Stimulated activated memory B cell treated with anti-CD40 and anti-IgM and Interleukin-4, amounts not matched to agents 10 μg/mL and 1 μg/mL and 100 μg/mL, for 72 hours (primary cell): ENCODE measurements at regions not wholly inside any gene's neighbourhood (a gene's known extent, or its start where the extent isn't known, plus 50 kb on each side); places are given as distances from the start of the nearest gene placed in this dataset.
"Not testable (repeated sequence)": the region's sequence is repeated elsewhere in the genome, so short reads cannot be mapped to it uniquely, and the experiment has no call there.

ENCODE experiments used
- ATAC-seq: fragments of 150-1000 bp; cut with Tn5 transposase; 2 replicates; pipeline ENCODE4 v1.10.0; 2021
- H3K27ac Mint-ChIP-seq: one replicate; pipeline ENCODE4 v1.8.0; 2022; ENCODE audit warnings: mild to moderate bottlenecking, mixed read lengths
- H3K27me3 Mint-ChIP-seq: one replicate; pipeline ENCODE4 v1.8.0; 2022; ENCODE audit warnings: mixed read lengths
- H3K36me3 Mint-ChIP-seq: one replicate; pipeline ENCODE4 v1.8.0; 2022; ENCODE audit warnings: mixed read lengths
- H3K4me1 Mint-ChIP-seq: one replicate; pipeline ENCODE4 v1.8.0; 2022; ENCODE audit warnings: mixed read lengths
- H3K4me3 Mint-ChIP-seq: one replicate; pipeline ENCODE4 v1.8.0; 2022; ENCODE audit warnings: mild to moderate bottlenecking, moderate library complexity, mixed read lengths
- H3K9me3 Mint-ChIP-seq: one replicate; pipeline ENCODE4 v1.8.0; 2022; ENCODE audit warnings: mixed read lengths

DNA sequence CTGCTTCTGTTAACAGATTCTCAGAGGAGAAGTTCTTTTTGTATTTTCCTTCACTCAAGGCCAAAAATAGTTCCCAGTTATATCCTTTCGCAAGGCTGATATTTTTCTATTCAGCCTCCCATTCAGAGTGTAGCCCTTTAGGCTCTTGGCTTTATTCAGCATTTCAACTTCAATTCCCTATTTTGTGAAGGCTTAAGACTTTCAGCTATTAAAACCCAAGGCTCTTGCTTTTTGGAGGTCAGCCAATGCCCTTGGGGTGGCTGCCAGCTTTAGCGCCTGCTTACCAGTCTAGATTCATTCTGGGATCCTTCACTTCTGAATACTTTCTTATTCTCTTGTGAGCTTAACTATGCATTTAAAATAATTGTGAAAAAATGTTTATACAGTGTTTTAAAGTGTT is 57.3 kb upstream of the ADGRA3 start:
- no peaks in the 10 kb centered on the region for H3K27me3 Mint-ChIP-seq
- no peak for ATAC-seq

DNA sequence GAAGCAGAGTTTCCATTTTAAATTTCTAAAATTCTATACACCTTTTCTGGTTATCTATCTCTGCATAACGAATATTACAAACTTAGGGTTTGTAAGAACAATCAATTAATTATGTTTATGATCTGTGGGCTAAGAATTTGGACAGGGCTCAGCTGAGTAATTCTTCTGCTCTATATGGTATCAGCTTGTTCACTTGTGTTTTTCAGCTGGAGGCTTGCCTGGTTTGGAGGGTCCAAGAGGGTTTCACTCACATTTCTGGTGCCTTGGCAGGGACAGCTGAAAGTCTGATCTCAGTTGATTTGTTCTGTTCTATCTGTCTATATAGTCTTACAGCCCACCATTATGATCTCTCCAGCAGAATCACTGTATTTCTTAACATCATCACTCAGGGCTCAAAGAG is 57.8 kb upstream of the ADGRA3 start:
- Mint-ChIP-seq H3K9me3 (peaks cover 11% of the 10 kb centered on the region), H3K4me1 (no peaks in the 10 kb centered on the region), H3K27ac (no peak overlapping the region), H3K4me3 (no peak overlapping the region), H3K27me3 (no peaks in the 10 kb centered on the region), H3K36me3 (no peaks in the 10 kb centered on the region)
- ATAC-seq = no peak

More for the DNA sequence above, 57.3 kb upstream of the ADGRA3 start:
- Mint-ChIP-seq H3K4me3 (no peak overlapping the region), H3K9me3 (peaks cover 9% of the 10 kb centered on the region), H3K4me1 (no peaks in the 10 kb centered on the region), H3K36me3 (no peaks in the 10 kb centered on the region), H3K27ac (no peak overlapping the region)

DNA sequence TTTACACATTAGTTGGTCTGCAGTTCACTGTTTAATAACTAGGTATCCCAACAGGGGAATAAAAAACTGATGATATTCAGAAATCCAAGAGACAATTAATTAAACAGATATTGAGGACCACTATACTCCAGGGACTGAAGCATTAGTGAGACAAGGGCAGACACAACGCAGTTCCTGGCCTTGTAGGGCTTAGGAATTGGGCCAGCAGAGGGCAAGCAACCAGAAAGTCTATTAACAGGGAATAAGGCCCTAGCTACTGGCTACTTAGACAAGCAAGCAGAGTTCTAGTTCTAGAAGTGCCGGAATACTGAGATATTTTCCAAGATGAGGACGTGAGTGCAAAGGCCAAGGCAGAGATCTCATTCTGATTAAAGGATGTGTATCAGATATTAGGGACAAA is 58.6 kb upstream of the ADGRA3 start:
- no peak overlapping the region for H3K4me3 Mint-ChIP-seq
- H3K4me1 Mint-ChIP-seq = no peaks in the 10 kb centered on the region
- H3K27ac Mint-ChIP-seq = no peak overlapping the region
- no peaks in the 10 kb centered on the region for H3K36me3 Mint-ChIP-seq
- no peaks in the 10 kb centered on the region for H3K27me3 Mint-ChIP-seq
- H3K9me3 Mint-ChIP-seq = peaks cover 11% of the 10 kb centered on the region
- ATAC-seq = no peak

DNA sequence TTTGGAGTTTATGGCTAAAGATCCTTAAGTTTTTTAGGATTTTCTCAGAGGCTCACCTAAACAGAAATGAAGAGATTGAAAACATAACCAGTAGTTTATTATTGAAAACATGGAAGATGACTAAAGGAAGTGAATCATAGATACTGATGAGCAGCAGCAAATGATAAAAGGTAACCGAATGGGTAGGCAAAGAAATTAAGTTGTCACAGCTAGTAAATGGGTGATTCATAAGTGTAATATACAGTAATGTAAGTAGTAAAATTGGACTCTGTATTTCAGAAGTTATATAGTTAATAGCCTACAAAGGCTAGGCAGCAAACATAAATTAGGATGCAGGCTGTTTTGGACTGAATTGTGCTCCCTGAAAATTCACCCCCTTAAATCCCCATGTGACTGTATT is 59.0 kb upstream of the ADGRA3 start:
- ATAC-seq = no peak
- H3K27ac Mint-ChIP-seq = no peak overlapping the region
- H3K9me3 Mint-ChIP-seq = peaks cover 9% of the 10 kb centered on the region
- H3K4me1 Mint-ChIP-seq = no peaks in the 10 kb centered on the region
- H3K27me3 Mint-ChIP-seq = no peaks in the 10 kb centered on the region
- H3K36me3 Mint-ChIP-seq = no peaks in the 10 kb centered on the region
- no peak overlapping the region for H3K4me3 Mint-ChIP-seq

DNA sequence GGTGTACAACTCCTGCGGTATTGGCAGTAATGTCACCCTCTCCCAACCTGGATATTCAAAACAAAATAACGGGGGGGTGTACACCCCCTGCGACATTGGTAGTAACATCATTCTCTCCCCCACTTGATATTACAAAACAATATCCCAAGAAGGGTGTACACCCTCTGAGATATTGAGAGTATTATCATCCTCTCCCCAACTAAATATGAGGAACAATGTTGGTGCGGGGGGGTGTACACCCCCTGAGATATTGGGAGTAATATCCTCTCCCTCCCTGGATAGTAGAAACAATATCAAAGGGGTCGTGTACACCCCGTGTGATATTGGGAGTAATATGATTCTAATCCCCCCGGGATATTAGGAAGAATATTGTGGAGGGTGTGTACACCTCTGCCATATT is 71.4 kb upstream of the ADGRA3 start:
- Mint-ChIP-seq H3K4me3 (no peak overlapping the region), H3K36me3 (no peaks in the 10 kb centered on the region), H3K4me1 (no peaks in the 10 kb centered on the region), H3K27me3 (no peaks in the 10 kb centered on the region), H3K9me3 (peaks cover 4% of the 10 kb centered on the region), H3K27ac (no peak overlapping the region)
- ATAC-seq = no peak

DNA sequence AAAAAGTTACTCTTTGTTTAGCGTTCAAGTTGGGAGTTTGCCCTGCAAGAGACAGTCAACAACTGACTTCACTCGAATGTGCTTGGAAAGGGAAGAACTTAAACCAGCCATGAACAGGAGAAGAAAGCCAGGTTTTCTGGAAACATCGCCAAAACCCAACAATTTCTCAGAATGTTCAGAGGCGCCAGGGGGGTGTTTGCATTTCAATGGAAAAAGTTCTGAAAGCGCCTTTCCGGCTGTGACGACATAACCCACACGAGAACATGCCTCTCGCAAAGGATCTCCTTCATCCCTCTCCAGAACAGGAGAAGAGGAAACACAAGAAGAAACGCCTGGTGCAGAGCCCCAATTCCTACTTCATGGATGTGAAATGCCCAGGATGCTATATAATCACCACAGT is 78.1 kb upstream of the ADGRA3 start:
- H3K4me3 Mint-ChIP-seq = no peak overlapping the region
- H3K27me3 Mint-ChIP-seq = no peaks in the 10 kb centered on the region
- no peaks in the 10 kb centered on the region for H3K36me3 Mint-ChIP-seq
- ATAC-seq = no peak
- no peaks in the 10 kb centered on the region for H3K4me1 Mint-ChIP-seq
- H3K27ac Mint-ChIP-seq = no peak overlapping the region
- H3K9me3 Mint-ChIP-seq = peaks cover 6% of the 10 kb centered on the region

DNA sequence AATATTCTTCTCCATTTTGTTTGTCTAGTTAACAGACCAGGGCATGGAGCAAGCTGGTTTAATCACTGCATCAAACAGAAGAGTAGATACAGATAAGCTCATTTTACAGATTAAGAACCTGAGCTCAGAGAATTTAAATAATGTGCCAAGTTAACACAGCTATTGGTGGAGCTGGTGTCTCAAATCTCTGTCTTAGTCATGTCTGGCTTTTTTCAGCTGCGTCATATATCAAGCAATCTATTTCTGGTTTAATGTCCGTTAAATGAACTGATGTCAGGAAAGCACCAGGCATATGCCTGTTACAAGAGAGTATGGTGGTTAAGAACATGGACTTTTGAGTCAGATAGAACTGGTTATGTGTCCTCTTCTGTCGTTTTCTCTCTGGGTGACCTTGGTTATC is 79.8 kb upstream of the ADGRA3 start:
- no peaks in the 10 kb centered on the region for H3K36me3 Mint-ChIP-seq
- no peaks in the 10 kb centered on the region for H3K4me1 Mint-ChIP-seq
- ATAC-seq = no peak
- H3K9me3 Mint-ChIP-seq = peaks cover 3% of the 10 kb centered on the region
- no peaks in the 10 kb centered on the region for H3K27me3 Mint-ChIP-seq
- H3K27ac Mint-ChIP-seq = no peak overlapping the region
- no peak overlapping the region for H3K4me3 Mint-ChIP-seq

DNA sequence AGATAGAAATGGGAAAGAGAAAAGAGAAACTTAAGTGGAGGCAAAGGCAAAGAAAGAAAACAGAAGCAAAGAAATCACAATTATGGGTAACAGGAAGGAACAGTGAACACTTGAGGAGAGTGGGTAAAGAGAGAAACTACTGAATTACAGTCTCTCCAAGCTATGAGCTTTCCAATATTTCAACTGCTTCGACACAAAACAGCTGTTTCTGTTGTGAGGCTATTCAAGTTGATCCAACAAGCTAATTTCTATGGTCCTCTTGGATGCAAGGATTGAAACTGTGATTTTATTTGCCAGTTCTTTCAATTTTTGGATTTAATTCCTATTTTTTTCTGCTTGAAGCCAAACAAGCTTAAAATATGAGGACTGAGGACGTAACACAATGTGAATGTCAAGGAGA is 80.5 kb upstream of the ADGRA3 start:
- no peaks in the 10 kb centered on the region for H3K4me1 Mint-ChIP-seq
- no peak overlapping the region for H3K27ac Mint-ChIP-seq
- no peaks in the 10 kb centered on the region for H3K36me3 Mint-ChIP-seq
- no peak for ATAC-seq
- no peak overlapping the region for H3K4me3 Mint-ChIP-seq
- no peaks in the 10 kb centered on the region for H3K27me3 Mint-ChIP-seq
- H3K9me3 Mint-ChIP-seq = peaks cover 3% of the 10 kb centered on the region

DNA sequence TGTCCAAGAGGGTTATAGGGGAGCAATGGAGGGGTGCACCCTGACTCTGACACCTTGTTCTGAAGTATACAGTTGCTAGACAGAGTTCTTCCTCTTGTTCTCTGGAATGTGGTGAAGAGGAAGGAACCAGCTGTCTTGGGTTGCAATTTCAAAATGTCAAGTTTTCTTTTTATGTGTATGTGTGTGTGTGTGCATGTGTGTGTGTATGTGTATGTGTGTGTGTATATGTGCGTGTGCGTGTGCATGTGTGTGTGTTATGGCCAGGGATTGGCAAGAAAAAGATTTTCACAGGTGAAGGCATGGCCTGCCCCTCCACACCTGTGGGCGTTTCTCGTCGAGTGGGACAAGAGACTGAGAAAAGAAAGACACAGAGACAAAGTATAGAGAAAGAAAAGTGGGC is 81.6 kb upstream of the ADGRA3 start:
- Mint-ChIP-seq H3K9me3 (peaks cover 3% of the 10 kb centered on the region), H3K4me3 (no peak overlapping the region), H3K27me3 (no peaks in the 10 kb centered on the region), H3K36me3 (no peaks in the 10 kb centered on the region), H3K4me1 (no peaks in the 10 kb centered on the region), H3K27ac (no peak overlapping the region)
- no peak for ATAC-seq

DNA sequence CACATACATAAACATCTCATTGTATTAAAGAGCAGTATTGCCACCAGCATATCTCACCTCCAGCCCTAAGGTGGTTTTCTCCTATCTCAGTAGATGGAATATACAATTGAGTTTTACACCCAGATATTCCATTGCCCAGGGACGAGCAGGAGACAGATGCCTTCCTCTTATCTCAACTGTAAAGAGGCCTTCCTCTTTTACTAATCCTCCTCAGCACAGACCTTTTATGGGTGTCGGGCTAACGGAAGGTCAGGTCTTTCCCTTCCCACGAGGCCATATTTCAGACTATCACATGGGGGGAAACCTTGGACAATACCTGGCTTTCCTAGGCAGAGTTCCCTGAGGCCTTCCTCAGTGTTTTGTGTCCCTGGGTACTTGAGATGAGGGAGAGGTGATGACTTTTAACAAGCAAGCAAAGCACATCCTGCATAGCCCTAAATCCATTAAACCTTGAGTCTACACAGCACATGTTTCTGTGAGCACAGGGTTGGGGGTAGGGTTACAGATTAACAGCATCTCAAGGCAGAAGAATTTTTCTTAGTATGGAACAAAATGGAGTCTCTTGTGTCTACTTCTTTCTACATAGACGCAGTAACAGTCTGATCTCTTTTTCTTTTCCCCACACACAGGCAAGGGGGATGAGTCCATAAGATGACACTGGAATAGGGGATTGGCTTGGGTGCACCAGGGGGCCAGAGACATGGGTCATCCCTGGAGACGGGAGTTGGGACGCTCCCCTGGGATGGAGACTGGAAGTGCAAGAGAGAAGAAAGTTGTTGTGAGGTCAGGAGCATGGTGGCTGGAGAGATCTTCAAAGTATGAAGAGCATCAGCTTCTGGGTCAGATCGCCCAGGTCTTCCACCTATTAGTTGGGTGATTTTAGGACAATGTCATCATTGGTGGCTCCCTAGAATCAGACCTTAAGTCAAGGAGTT is 82.5 kb upstream of the ADGRA3 start:
- not testable (repeated sequence) for H3K27me3 Mint-ChIP-seq, H3K27ac Mint-ChIP-seq, H3K4me3 Mint-ChIP-seq, H3K9me3 Mint-ChIP-seq, H3K4me1 Mint-ChIP-seq, ATAC-seq, H3K36me3 Mint-ChIP-seq

DNA sequence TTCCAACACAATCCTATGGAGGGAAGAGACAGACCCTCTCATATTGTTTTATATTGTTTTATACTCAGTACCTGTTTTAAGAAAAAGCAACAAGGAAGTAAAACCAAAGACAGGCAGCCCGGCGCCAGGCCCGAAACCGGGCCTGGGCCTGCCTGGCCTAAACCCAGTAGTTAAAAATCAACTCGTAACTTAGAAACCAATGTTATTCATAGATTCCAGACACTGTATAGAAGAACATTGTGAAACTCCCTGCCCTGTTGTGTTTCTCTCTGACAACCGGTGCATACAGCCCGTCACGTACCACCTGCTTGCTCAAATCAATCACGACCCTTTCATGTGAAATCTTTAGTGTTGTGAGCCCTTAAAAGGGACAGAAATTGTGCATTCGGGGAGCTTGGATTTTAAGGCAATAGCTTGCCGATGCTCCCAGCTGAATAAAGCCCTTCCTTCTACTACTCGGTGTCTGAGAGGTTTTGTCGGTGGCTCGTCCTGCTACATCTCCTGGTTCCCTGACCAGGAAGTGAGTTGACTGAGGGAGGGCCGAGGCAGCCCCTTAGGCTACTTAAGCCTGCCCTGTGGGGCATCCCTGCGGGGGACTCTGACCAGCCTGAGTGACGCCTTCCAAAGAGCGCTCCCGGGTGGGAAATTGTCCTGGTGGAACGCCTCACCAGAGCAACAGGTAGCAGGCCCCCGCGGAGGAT is 83.5 kb upstream of the ADGRA3 start:
- not testable (repeated sequence) for H3K9me3 Mint-ChIP-seq, H3K4me1 Mint-ChIP-seq, ATAC-seq, H3K27me3 Mint-ChIP-seq, H3K36me3 Mint-ChIP-seq, H3K4me3 Mint-ChIP-seq, H3K27ac Mint-ChIP-seq

DNA sequence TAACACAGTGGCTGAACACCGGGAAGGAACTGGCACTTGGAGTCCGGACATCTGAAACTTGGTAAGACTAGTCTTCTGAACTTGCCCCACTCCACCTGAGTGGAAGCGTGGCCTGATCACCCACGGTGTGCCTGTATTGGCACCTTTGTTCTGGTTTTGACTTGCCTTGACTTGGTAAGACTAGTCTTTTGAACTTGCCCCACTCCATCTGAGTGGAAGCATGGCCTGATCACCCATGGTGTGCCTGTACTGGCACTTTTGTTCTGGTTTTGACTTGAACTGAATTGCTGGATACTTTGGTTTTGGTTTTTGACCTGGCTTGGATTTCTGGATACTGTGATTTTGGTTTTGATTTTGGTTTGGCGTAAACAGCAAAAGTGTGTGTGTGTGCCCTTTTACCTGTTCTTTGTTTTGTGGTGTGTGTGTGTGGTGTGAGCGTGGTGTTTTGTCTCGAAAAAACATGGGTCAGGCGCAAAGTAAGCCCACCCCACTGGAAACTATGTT is 84.1 kb upstream of the ADGRA3 start:
- H3K9me3 Mint-ChIP-seq, H3K4me1 Mint-ChIP-seq, H3K4me3 Mint-ChIP-seq, H3K27me3 Mint-ChIP-seq, ATAC-seq, H3K36me3 Mint-ChIP-seq, H3K27ac Mint-ChIP-seq: not testable (repeated sequence)

DNA sequence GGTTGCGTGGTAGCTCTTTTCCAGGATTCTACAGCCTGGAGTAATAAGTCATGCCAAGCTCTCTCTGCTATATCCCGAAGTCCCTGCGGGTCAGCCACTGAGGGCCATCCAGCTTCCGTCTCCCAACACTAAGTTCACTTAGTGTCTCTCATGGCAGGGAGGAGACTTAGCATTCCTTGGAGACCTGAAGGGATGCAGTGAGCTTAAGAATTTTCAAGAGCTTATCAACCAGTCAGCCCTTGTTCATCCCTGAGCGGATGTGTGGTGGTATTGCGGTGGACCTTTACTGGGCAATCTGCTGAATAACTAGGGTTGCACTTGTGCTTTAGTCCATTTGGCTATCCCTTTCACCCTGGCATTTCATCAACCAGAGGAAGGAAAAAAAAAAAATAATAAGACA is 85.8 kb upstream of the ADGRA3 start:
- not testable (repeated sequence) for H3K4me3 Mint-ChIP-seq, H3K9me3 Mint-ChIP-seq, H3K36me3 Mint-ChIP-seq, ATAC-seq, H3K4me1 Mint-ChIP-seq, H3K27ac Mint-ChIP-seq, H3K27me3 Mint-ChIP-seq

DNA sequence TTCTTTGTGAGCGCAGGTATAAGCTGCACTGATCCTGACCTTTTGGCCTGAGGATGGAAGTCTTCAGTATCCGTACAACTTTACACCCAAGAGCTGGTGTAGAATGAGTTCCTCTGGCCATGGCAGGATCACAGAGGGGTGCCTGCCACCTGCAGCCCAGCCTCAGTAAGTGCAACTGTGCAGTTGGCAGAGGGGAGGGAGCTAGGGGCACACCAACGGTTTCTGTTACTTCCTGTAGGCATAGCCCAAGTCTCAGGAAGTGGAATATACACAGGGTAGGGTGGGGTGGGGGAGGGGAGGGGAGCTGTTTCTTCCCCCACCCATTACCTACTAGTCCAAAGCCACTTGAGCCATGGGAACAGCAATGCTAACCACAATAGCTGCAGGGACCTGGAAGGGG is 85.4 kb upstream of the GBA3 start:
- H3K36me3 Mint-ChIP-seq = no peaks in the 10 kb centered on the region
- no peak overlapping the region for H3K27ac Mint-ChIP-seq
- no peak for ATAC-seq
- no peak overlapping the region for H3K4me3 Mint-ChIP-seq
- H3K9me3 Mint-ChIP-seq = peaks cover 2% of the 10 kb centered on the region
- no peaks in the 10 kb centered on the region for H3K4me1 Mint-ChIP-seq
- H3K27me3 Mint-ChIP-seq = no peaks in the 10 kb centered on the region

DNA sequence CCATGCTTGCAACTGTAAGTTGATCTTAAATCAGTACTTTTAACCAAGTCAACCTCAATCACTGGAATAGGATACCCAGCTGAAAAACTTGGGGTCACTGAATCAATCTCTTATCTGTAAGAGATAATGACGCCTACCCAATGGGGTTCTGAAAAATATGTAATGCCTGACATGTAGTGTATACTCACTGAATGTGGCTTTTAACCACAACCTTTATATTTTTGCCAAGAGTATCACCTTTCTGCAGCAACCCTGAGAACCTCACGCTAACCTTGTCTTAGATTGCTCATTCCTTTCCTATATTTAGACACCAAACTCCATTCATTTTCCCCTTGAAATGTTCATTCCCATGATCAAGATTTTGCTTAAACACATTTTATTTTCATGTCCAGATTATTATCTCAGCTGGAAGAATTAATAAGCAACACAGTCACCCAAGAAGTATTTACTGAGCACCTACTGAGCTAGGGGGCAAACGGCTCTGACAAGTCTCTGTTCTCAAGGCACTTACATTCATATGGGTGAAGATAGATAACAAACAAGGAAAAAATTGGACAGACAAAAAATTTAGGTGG is 82.7 kb upstream of the GBA3 start:
- H3K36me3 Mint-ChIP-seq, H3K27me3 Mint-ChIP-seq, H3K4me1 Mint-ChIP-seq, ATAC-seq, H3K4me3 Mint-ChIP-seq, H3K27ac Mint-ChIP-seq, H3K9me3 Mint-ChIP-seq: not testable (repeated sequence)

DNA sequence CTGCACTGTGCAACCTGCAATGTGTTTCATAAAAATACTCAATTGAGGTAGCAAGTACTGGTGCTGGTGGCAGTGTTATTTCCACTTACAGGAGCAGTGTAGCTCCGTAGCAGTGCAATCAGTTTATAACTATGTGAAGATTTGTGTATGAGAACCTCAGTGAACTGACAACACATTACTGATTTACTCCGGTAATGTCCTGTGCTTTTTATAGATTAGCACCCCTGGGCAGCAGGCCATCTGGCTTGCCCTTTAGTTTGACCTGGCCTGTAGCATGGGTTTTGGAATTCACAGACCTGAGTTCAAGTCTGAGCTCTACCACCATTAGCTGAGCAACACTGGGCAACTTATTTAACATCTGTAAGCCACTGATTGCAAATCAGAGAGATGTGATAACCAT is 78.6 kb upstream of the GBA3 start:
- Mint-ChIP-seq H3K36me3 (no peaks in the 10 kb centered on the region), H3K4me1 (no peaks in the 10 kb centered on the region), H3K4me3 (no peak overlapping the region), H3K27ac (no peak overlapping the region), H3K27me3 (no peaks in the 10 kb centered on the region), H3K9me3 (no peaks in the 10 kb centered on the region)
- no peak for ATAC-seq
